GM12878 (cell line): ENCODE measurements at regions not wholly inside any gene's neighbourhood (a gene's known extent, or its start where the extent isn't known, plus 50 kb on each side); places are given as distances from the start of the nearest gene placed in this dataset.

ENCODE experiments used
- BCL11A ChIP-seq: IDR thresholded peaks from 2 replicates; pipeline ENCODE4 v1.6.1; 2011; ENCODE audit warnings: low read depth, low read length
- BHLHE40 ChIP-seq, 2 experiments: fragments of 450-650 bp in 1 of 2; IDR thresholded peaks; 2 replicates each; pipeline ENCODE4 v1.6.1; 2011 to 2017; ENCODE audit warnings: low read depth in 2 of 2, borderline replicate concordance in 1 of 2, improper control_type of control experiment in 1 of 2, low read length in 1 of 2, mild to moderate bottlenecking in 1 of 2
- EGR1 ChIP-seq, 2 experiments: IDR thresholded peaks; 1 replicate in 1 of 2; 2 replicates in 1 of 2; pipeline ENCODE4 v1.6.1; 2011 to 2012; ENCODE audit warnings: low read depth in 2 of 2, low read length in 2 of 2, borderline replicate concordance in 1 of 2, mild to moderate bottlenecking in 1 of 2, moderate library complexity in 1 of 2
- HCFC1 ChIP-seq: fragments of 150-350 bp; IDR thresholded peaks from 2 replicates; pipeline ENCODE4 v1.6.1; 2014; ENCODE audit warnings: low read length
- HDGF ChIP-seq: fragments of 450-650 bp; IDR thresholded peaks from 2 replicates; pipeline ENCODE4 v1.6.1; 2016; ENCODE audit warnings: antibody characterized with exemption
- IKZF1 ChIP-seq: fragments of 450-650 bp; conservative IDR thresholded peaks from 2 replicates; pipeline ENCODE4 v1.6.1; 2017; ENCODE audit warnings: antibody characterized with exemption, mild to moderate bottlenecking
- IRF4 ChIP-seq: IDR thresholded peaks from 2 replicates; pipeline ENCODE4 v1.6.1; 2011; ENCODE audit warnings: low read depth, low read length
- JUNB ChIP-seq: IDR thresholded peaks from 2 replicates; pipeline ENCODE4 v1.6.1; 2016; ENCODE audit warnings: antibody characterized with exemption, mild to moderate bottlenecking
- KAT2A ChIP-seq: conservative IDR thresholded peaks from 2 replicates; pipeline ENCODE4 v1.6.1; 2011; ENCODE audit warnings: low read depth, low read length; ENCODE audit not compliant: control insufficient read depth
- PML ChIP-seq: IDR thresholded peaks from 2 replicates; pipeline ENCODE4 v1.6.1; 2012; ENCODE audit warnings: low read length, inconsistent platforms
- POU2F2 ChIP-seq: IDR thresholded peaks from 3 replicates; pipeline ENCODE4 v1.6.1; 2011; ENCODE audit warnings: low read depth, mild to moderate bottlenecking, low read length, borderline replicate concordance
- SUZ12 ChIP-seq: fragments of 200-600 bp; sonication (generic); IDR thresholded peaks from one replicate; pipeline ENCODE4 v1.6.1; 2018; ENCODE audit warnings: antibody characterized with exemption, mild to moderate bottlenecking; ENCODE audit not compliant: unreplicated experiment
- WRNIP1 ChIP-seq: IDR thresholded peaks from 2 replicates; pipeline ENCODE4 v1.6.1; 2011; ENCODE audit warnings: low read depth, low read length, improper control_type of control experiment, borderline replicate concordance
- YY1 ChIP-seq: IDR thresholded peaks from 2 replicates; pipeline ENCODE4 v1.6.1; 2011; ENCODE audit warnings: low read depth, mild to moderate bottlenecking, low read length
- ZNF207 ChIP-seq: fragments of 450-650 bp; IDR thresholded peaks from 2 replicates; pipeline ENCODE4 v1.6.1; 2014; ENCODE audit warnings: antibody characterized with exemption, mild to moderate bottlenecking, borderline replicate concordance
- ZNF24 ChIP-seq: fragments of 450-650 bp; IDR thresholded peaks from 2 replicates; pipeline ENCODE4 v1.6.1; 2017; ENCODE audit warnings: antibody characterized with exemption, mild to moderate bottlenecking
- ZNF384 ChIP-seq: IDR thresholded peaks from 2 replicates; pipeline ENCODE4 v1.6.1; 2012; ENCODE audit warnings: low read depth, mild to moderate bottlenecking, low read length, improper control_type of control experiment, borderline replicate concordance
- ZSCAN29 ChIP-seq: fragments of 450-650 bp; IDR thresholded peaks from 2 replicates; pipeline ENCODE4 v1.6.1; 2017; ENCODE audit warnings: mild to moderate bottlenecking, moderate library complexity
- TF ChIP-seq, protein P1 (sequence below): fragments of 450-650 bp; formaldehyde crosslinking; IDR thresholded peaks from 2 replicates; pipeline ENCODE4 v1.4.0; 2020; ENCODE audit warnings: mild to moderate bottlenecking, moderate library complexity
- TF ChIP-seq, protein P2 (sequence below): IDR thresholded peaks from 2 replicates; pipeline ENCODE4 v1.6.1; 2012; ENCODE audit warnings: low read depth, low read length, improper control_type of control experiment
- TF ChIP-seq, protein P3 (sequence below): fragments of 450-650 bp; IDR thresholded peaks from 2 replicates; pipeline ENCODE4 v1.6.1; 2017; ENCODE audit warnings: mild to moderate bottlenecking
- TF ChIP-seq, protein P4 (sequence below): fragments of 450-650 bp; IDR thresholded peaks from 2 replicates; pipeline ENCODE4 v1.6.1; 2017; ENCODE audit warnings: borderline replicate concordance
- TF ChIP-seq, protein P5 (sequence below): IDR thresholded peaks from 2 replicates; pipeline ENCODE4 v1.6.1; 2012; ENCODE audit warnings: low read depth, low read length, improper control_type of control experiment

DNA sequence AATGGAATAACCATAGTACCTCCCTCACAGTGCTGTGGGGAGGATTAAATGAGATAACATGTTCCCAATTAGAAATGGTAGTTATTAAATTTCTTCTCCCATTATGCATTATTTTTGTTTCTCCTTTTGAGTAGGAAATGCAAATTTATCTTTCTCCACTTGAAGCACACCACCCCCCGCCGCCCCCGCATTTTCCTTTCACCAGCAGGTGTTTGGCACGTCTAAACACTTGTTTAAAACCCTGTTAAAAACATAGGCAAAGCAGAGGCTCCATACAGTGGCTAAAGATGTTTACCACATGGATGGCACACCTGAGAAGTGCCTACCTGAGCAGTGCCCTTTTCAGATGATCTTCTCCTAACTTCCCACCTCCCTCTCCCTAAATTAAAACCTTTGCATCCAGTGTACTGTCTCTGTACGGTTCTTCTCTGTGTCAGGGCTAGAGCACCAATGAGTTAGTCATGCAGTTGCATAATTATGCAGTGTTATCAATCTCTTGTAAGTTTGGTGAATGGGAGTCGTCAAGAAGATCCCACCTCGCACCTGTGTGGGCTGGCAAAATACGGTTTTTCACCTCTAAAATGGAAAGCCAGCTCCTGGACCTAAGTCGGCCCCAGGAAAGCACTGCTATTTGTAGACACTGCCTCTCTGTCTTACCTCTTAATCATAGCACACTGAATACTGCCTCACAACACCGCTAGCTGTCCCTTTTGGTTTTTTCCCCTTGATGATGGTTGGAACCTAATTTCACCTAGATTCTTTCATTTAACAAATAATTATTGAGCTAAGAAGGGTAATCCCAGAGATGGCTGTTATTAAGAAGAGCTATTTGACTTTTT is 122.0 kb downstream of the CT47B1 start (continued):
- TF ChIP-seq, protein P1, sequence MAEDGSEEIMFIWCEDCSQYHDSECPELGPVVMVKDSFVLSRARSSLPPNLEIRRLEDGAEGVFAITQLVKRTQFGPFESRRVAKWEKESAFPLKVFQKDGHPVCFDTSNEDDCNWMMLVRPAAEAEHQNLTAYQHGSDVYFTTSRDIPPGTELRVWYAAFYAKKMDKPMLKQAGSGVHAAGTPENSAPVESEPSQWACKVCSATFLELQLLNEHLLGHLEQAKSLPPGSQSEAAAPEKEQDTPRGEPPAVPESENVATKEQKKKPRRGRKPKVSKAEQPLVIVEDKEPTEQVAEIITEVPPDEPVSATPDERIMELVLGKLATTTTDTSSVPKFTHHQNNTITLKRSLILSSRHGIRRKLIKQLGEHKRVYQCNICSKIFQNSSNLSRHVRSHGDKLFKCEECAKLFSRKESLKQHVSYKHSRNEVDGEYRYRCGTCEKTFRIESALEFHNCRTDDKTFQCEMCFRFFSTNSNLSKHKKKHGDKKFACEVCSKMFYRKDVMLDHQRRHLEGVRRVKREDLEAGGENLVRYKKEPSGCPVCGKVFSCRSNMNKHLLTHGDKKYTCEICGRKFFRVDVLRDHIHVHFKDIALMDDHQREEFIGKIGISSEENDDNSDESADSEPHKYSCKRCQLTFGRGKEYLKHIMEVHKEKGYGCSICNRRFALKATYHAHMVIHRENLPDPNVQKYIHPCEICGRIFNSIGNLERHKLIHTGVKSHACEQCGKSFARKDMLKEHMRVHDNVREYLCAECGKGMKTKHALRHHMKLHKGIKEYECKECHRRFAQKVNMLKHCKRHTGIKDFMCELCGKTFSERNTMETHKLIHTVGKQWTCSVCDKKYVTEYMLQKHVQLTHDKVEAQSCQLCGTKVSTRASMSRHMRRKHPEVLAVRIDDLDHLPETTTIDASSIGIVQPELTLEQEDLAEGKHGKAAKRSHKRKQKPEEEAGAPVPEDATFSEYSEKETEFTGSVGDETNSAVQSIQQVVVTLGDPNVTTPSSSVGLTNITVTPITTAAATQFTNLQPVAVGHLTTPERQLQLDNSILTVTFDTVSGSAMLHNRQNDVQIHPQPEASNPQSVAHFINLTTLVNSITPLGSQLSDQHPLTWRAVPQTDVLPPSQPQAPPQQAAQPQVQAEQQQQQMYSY (CRISPR knock-in tag) = no peak
- TF ChIP-seq, protein P2, sequence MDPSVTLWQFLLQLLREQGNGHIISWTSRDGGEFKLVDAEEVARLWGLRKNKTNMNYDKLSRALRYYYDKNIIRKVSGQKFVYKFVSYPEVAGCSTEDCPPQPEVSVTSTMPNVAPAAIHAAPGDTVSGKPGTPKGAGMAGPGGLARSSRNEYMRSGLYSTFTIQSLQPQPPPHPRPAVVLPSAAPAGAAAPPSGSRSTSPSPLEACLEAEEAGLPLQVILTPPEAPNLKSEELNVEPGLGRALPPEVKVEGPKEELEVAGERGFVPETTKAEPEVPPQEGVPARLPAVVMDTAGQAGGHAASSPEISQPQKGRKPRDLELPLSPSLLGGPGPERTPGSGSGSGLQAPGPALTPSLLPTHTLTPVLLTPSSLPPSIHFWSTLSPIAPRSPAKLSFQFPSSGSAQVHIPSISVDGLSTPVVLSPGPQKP = no peak
- TF ChIP-seq YY1 (no peak), WRNIP1 (no peak), ZSCAN29 (no peak), HCFC1 (no peak), SUZ12 (no peak), ZNF24 (no peak), ZNF384 (no peak), JUNB (peak; percentile 22; the same call in 1 of the 2 replicates), IRF4 (no peak), POU2F2 (0 out of 3 replicates have a peak, but pooled peaks have one; percentile 41), PML (no peak), HDGF (no peak), BCL11A (no peak), KAT2A (no peak), BHLHE40 (IDR thresholded peaks at IDR 0.05; ENCODE audit: borderline replicate concordance in 1 of 2, low read depth in 2 of 2, low read length in 1 of 2) (peak in 1 of 2 experiments; percentile 58; a peak in 2 of 4 replicates), EGR1 (IDR thresholded peaks at IDR 0.05; ENCODE audit: borderline replicate concordance in 1 of 2, low read depth in 2 of 2, low read length in 2 of 2) (peak in 1 of 2 experiments; percentile 95; a peak in 2 of 3 replicates), ZNF207 (no peak), IKZF1 (0 out of 2 replicates have a peak, but pooled peaks have one; percentile 33)
- TF ChIP-seq, protein P3, sequence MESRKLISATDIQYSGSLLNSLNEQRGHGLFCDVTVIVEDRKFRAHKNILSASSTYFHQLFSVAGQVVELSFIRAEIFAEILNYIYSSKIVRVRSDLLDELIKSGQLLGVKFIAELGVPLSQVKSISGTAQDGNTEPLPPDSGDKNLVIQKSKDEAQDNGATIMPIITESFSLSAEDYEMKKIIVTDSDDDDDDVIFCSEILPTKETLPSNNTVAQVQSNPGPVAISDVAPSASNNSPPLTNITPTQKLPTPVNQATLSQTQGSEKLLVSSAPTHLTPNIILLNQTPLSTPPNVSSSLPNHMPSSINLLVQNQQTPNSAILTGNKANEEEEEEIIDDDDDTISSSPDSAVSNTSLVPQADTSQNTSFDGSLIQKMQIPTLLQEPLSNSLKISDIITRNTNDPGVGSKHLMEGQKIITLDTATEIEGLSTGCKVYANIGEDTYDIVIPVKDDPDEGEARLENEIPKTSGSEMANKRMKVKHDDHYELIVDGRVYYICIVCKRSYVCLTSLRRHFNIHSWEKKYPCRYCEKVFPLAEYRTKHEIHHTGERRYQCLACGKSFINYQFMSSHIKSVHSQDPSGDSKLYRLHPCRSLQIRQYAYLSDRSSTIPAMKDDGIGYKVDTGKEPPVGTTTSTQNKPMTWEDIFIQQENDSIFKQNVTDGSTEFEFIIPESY = no peak
- TF ChIP-seq, protein P4, sequence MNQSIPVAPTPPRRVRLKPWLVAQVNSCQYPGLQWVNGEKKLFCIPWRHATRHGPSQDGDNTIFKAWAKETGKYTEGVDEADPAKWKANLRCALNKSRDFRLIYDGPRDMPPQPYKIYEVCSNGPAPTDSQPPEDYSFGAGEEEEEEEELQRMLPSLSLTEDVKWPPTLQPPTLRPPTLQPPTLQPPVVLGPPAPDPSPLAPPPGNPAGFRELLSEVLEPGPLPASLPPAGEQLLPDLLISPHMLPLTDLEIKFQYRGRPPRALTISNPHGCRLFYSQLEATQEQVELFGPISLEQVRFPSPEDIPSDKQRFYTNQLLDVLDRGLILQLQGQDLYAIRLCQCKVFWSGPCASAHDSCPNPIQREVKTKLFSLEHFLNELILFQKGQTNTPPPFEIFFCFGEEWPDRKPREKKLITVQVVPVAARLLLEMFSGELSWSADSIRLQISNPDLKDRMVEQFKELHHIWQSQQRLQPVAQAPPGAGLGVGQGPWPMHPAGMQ = no peak
- TF ChIP-seq, protein P5, sequence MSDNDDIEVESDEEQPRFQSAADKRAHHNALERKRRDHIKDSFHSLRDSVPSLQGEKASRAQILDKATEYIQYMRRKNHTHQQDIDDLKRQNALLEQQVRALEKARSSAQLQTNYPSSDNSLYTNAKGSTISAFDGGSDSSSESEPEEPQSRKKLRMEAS = no peak
